DOHH2 (cell line): ENCODE measurements at regions not wholly inside any gene's neighbourhood (a gene's known extent, or its start where the extent isn't known, plus 50 kb on each side); places are given as distances from the start of the nearest gene placed in this dataset.

Experiments used
- EZH2phosphoT487 ChIP-seq: fragments of 200-600 bp; sonication (generic); IDR thresholded peaks from 2 replicates; pipeline ENCODE4 v1.6.1; 2017; ENCODE audit warnings: borderline replicate concordance, mild to moderate bottlenecking, antibody characterized with exemption, low read length, moderate library complexity, mixed read lengths
- TF ChIP-seq, protein P1 (sequence below): fragments of 200-600 bp; sonication (generic); IDR thresholded peaks from one replicate; pipeline ENCODE4 v1.5.1; 2014; ENCODE audit warnings: antibody characterized with exemption, mild to moderate bottlenecking, low read depth, low read length; ENCODE audit not compliant: poor library complexity, severe bottlenecking

DNA sequence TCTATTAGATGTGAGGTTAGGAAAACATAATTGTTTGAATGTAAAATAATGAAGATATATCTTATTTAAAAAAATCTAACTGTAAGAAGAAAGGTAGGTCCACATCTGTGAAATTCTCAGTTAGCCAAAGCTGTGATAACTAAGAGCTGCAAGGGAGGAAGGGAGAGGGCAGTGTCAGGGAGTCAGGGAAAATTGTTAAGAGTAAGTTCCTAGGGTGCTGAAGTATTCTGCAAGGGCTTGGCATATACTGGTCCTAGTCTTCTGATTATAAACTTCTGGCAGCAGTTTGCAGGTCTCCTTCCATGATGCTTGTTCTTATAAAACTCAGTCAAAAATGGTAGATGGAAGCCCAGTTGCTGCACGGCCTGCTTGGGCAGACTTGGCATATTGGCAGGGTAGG, 233.2 kb downstream of the NMUR2 start:
- TF ChIP-seq, protein P1, sequence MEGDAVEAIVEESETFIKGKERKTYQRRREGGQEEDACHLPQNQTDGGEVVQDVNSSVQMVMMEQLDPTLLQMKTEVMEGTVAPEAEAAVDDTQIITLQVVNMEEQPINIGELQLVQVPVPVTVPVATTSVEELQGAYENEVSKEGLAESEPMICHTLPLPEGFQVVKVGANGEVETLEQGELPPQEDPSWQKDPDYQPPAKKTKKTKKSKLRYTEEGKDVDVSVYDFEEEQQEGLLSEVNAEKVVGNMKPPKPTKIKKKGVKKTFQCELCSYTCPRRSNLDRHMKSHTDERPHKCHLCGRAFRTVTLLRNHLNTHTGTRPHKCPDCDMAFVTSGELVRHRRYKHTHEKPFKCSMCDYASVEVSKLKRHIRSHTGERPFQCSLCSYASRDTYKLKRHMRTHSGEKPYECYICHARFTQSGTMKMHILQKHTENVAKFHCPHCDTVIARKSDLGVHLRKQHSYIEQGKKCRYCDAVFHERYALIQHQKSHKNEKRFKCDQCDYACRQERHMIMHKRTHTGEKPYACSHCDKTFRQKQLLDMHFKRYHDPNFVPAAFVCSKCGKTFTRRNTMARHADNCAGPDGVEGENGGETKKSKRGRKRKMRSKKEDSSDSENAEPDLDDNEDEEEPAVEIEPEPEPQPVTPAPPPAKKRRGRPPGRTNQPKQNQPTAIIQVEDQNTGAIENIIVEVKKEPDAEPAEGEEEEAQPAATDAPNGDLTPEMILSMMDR: no peak
- no peak for TF ChIP-seq EZH2phosphoT487
